Vagina (tissue), 2 donors: ENCODE measurements at regions not wholly inside any gene's neighbourhood (a gene's known extent, or its start where the extent isn't known, plus 50 kb on each side); places are given as distances from the start of the nearest gene placed in this dataset.

Experiments used
- CTCF ChIP-seq, 3 experiments: fragments of 450-650 bp in 2 of 3; fragments of 200-600 bp in 1 of 3; sonication (generic) in 1 of 3; IDR thresholded peaks; one replicate each; pipeline ENCODE4 v1.5.1; 2017 to 2019; ENCODE audit warnings: antibody characterized with exemption in 3 of 3, mild to moderate bottlenecking in 2 of 3, moderate library complexity in 2 of 3
- POLR2A ChIP-seq, 2 donors: fragments of 450-650 bp; IDR thresholded peaks; one replicate each; pipeline ENCODE4 v1.6.1; 2017; ENCODE audit warnings: antibody characterized with exemption in 2 of 2, mild to moderate bottlenecking in 2 of 2, moderate library complexity in 2 of 2
- POLR2AphosphoS5 ChIP-seq, 2 donors: sonication (generic); formaldehyde crosslinking; IDR thresholded peaks; one replicate each; pipeline ENCODE4 v1.9.0; 2017; ENCODE audit warnings: antibody characterized with exemption in 2 of 2, mild to moderate bottlenecking in 2 of 2, low read depth in 1 of 2; ENCODE audit not compliant: insufficient read depth in 1 of 2

DNA sequence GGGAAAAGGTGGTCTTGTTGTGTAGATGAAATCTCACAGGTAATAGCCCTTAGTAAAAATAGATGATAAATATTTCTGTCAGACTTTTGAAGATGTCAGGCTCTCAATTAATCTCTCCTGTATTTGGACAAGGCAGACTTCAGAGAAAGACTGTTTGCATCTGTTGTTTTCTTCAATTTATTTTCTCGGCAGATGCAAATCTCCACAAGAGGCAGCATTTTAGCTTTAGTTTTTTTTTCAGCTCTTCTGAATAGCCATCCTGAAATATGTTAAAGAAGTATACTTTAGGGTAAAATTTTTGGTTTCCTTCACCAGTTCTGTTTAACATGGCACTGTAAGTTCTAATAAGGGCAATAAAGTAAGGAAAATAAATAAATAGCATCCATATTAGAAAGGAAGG, 685.1 kb downstream of the SI start:
- TF ChIP-seq CTCF (IDR thresholded peaks at IDR 0.05), result no peak
- no peak for TF ChIP-seq POLR2A (IDR thresholded peaks at IDR 0.05)
- TF ChIP-seq POLR2AphosphoS5 (IDR thresholded peaks at IDR 0.05; ENCODE audit: insufficient read depth in 1 of 2, low read depth in 1 of 2), result no peak
